SHP77 treated with DMSO at 0.1 percent for 48 hours (cell line): ENCODE measurements at regions not wholly inside any gene's neighbourhood (a gene's known extent, or its start where the extent isn't known, plus 50 kb on each side); places are given as distances from the start of the nearest gene placed in this dataset.

ENCODE experiments used
- DNase-seq: peaks from one replicate; lab custom pipeline; 2025; lab: John Stamatoyannopoulos, UW

- DNase-seq = no peak
These were observed 96.0 kb upstream of the TMTC1 start for GRCh38 chr12:29879606-29880308.

DNA sequence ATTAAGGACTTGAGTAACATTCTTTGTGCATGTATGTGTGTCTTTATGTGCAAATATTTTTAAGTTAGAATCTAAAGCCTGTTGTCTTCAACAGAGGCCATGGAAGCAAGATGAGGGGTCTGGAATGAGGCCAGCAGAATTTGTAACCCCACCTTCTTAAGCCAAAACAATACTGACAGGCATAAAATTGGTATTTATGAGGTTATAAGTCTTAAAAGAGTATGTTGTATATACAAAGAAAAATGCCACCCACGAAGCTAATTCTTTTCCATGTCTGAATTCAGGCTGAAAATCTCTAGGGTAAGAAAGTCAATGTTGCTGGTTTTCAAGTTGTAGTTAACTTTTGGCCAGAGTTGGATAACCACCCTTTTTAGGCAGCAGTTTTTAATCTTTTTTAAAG lies 86.2 kb upstream of the TMTC1 start:
- no peak for DNase-seq

- DNase-seq = no peak
These were observed 84.1 kb upstream of the TMTC1 start for GRCh38 chr12:29867823-29868222.

GRCh38 chr12:29863665-29864064 lies 79.9 kb upstream of the TMTC1 start:
- no peak for DNase-seq

DNA sequence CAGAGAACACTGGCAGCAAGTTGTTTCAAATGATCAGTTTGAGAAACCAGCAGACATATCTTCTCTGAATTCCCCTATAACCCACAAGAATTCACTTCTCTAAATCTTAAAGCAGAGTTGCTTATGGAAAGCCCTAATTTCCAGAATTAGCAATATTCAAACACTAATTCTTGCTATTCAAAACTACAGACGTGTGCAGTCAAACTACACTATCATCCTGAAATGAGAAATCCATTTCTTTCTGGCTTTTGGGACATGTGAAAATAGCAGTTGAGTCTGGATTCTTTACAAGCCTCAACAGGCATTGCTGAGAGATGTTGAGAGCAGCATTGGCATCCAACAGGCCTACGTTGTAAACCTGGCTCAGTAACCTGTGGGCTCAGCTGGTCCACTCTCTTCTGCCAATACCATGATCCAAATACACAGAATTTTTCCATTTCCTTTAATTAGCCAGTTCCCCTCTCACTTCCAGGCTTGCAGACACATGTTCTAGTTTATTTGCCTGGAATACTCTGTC lies 74.6 kb upstream of the TMTC1 start:
- no peak for DNase-seq

DNA sequence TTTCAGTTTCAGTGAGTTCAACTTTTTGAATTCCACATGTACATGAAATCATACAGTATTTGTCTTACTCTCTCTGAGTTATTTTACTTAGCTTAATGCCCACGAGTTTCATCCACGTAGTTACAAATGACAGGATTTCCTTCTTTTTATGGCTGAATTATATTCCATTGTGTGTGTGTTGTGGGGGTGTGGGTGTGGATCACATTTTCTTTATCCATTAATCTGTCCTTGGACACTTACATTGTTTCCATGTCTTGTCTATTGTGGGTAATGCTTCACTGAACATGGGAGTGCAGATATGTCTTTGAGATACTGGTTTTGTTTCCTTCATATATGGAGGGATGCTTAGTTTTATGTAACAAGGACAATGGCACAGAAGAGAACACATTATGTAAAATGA lies 63.5 kb upstream of the TMTC1 start:
- DNase-seq = no peak

DNA sequence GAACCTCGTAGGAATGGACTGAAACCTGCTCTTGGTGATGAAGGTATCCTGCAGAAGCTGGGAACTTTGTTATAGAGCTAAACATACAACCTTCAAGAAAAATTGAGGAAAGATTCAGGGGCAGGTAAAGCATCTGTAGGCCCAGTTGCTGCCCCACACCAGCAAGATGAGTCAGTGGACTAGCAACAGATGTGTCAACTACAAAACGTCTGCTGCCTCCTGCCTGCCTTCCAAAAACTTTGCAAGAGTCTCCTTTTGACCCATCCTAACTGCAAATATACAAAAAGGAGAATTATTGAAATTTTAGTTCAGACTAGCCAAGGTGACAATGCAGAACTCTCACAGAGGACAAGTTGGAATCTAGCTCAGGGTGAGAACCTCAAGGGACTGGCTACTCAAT lies 60.9 kb upstream of the TMTC1 start:
- no peak for DNase-seq

DNA sequence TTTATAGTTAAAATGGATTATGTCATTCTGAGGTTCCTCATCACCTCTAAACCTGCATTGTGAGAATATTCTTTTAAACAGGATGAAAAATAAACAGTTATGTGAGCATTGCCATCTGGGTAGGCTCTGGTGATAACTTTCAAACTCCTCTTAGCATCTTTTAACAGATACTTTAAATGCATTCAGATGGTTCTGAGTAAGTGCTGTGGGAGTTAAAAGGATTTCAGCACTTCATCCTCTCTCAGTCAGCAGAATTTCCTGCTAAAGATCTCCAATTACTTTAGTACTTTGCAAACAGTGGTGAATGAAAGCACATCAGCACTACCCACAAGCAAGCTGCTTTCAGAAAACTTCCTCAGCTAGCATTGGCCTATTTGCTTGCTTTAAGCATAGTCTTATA lies 59.3 kb upstream of the TMTC1 start:
- no peak for DNase-seq

- DNase-seq = no peak
These were observed 55.0 kb upstream of the TMTC1 start for GRCh38 chr12:29838768-29839167.
